Astrocyte (in vitro differentiated cells and primary cell): ENCODE measurements at regions not wholly inside any gene's neighbourhood (a gene's known extent, or its start where the extent isn't known, plus 50 kb on each side); places are given as distances from the start of the nearest gene placed in this dataset.

Experiments
- CTCF ChIP-seq: IDR thresholded peaks from 2 replicates; pipeline ENCODE4 v1.5.1; 2011; ENCODE audit warnings: low read depth, mild to moderate bottlenecking, inconsistent platforms, low read length, moderate library complexity; ENCODE audit not compliant: insufficient read depth
- EZH2 ChIP-seq: IDR thresholded peaks from 2 replicates; pipeline ENCODE4 v1.6.1; 2012; ENCODE audit warnings: mild to moderate bottlenecking, low read length, inconsistent platforms; ENCODE audit not compliant: insufficient read depth

- TF ChIP-seq EZH2, result no peak
- no peak for TF ChIP-seq CTCF
Observed at GRCh38 chr10:78202386-78202785, 168.7 kb downstream of the RPS24 start.
